K562 (cell line): ENCODE measurements at regions not wholly inside any gene's neighbourhood (a gene's known extent, or its start where the extent isn't known, plus 50 kb on each side); places are given as distances from the start of the nearest gene placed in this dataset.

Experiments
- ATAC-seq: fragments of 200-7000 bp; cut with Tn5 transposase; 3 replicates; pipeline ENCODE4 v1.9.1; 2020; ENCODE audit warnings: moderate library complexity
- BruUV-seq: library from RNA; stranded (reverse); fragments of 400-500 nt; replicated peaks from 2 replicates; lab custom pipeline; 2021; lab: Mats Ljungman, UMichigan
- CTCF ChIA-PET: fragments of 300-600 bp; formaldehyde crosslinking; extraction: SDS; loops from one replicate; lab custom pipeline; 2021; ENCODE audit warnings: low intra/inter-chr PET ratio; lab: Yijun Ruan, JAX
- POLR2A ChIA-PET: fragments of 300-600, 350-650 bp; sonication (Branson Sonifier 250); formaldehyde crosslinking; extraction: SDS; loops from one replicate; lab custom pipeline; 2021; ENCODE audit warnings: antibody characterized with exemption, inconsistent platforms; lab: Yijun Ruan, JAX
- DNase-seq, 4 experiments: peaks; one replicate each; pipeline versions ENCODE4 v3.0.0 to v3.0.0-alpha.2; 2011 to 2018; ENCODE audit warnings: low spot score in 3 of 4, mixed read lengths in 3 of 4; ENCODE audit errors: extremely low read depth in 1 of 4
- FAIRE-seq: peaks from 2 replicates; lab custom pipeline; 2011; peaks lifted over from hg19 to GRCh38; lab: Jason Lieb, UNC
- H2AFZ ChIP-seq: 2 replicates; pipeline ENCODE4 v1.6.0; 2011; ENCODE audit warnings: low read depth, low read length, control low read depth, inconsistent platforms
- H3K27ac ChIP-seq: fragments of 200-600 bp; 3 replicates; pipeline ENCODE4 v1.8.0; 2011; ENCODE audit warnings: low read depth, mild to moderate bottlenecking, control low read depth, inconsistent platforms, low read length, moderate library complexity, mixed read lengths; ENCODE audit errors: extremely low read depth
- H3K27me3 ChIP-seq, 2 experiments: fragments of 300-600 bp in 1 of 2; 2 replicates in 1 of 2; 3 replicates in 1 of 2; pipeline versions ENCODE4 v1.6.0 to v1.8.0; 2011; ENCODE audit warnings: inconsistent platforms in 2 of 2, low read length in 2 of 2, mild to moderate bottlenecking in 1 of 2, mixed read lengths in 1 of 2, moderate library complexity in 1 of 2; ENCODE audit not compliant: control insufficient read depth in 2 of 2, insufficient read depth in 2 of 2
- H3K36me3 ChIP-seq: fragments of 300-600 bp; 3 replicates; pipeline ENCODE4 v1.8.0; 2011; ENCODE audit warnings: mild to moderate bottlenecking, low read length, inconsistent platforms; ENCODE audit not compliant: control insufficient read depth, insufficient read depth
- H3K4me1 ChIP-seq, 2 experiments: fragments of 200-600 bp in 1 of 2; replicated peaks in 1 of 2; 2 replicates in 1 of 2; 3 replicates in 1 of 2; pipeline versions ENCODE4 v1.5.1 to v1.8.0; 2011; ENCODE audit warnings: inconsistent platforms in 2 of 2, low read length in 2 of 2, mild to moderate bottlenecking in 1 of 2, mixed read lengths in 1 of 2, moderate library complexity in 1 of 2; ENCODE audit not compliant: control insufficient read depth in 2 of 2, insufficient read depth in 2 of 2
- H3K4me2 ChIP-seq: 2 replicates; pipeline ENCODE4 v1.6.1; 2011; ENCODE audit warnings: low read length, control low read depth, inconsistent platforms, mixed read lengths; ENCODE audit not compliant: insufficient read depth
- H3K4me3 ChIP-seq: fragments of 200-600 bp; sonication (generic), shearing (Covaris generic); 2 replicates; pipeline ENCODE4 v1.5.1; 2016; ENCODE audit warnings: control low read depth, inconsistent platforms
- H3K79me2 ChIP-seq: fragments of 200-600 bp; 3 replicates; pipeline ENCODE4 v1.8.0; 2011; ENCODE audit warnings: low read length, inconsistent platforms; ENCODE audit not compliant: control insufficient read depth, insufficient read depth
- H3K9ac ChIP-seq, 2 experiments: 2 replicates each; pipeline versions ENCODE4 v1.6.0 to v1.6.1; 2011; ENCODE audit warnings: low read depth in 2 of 2, low read length in 2 of 2, control low read depth in 1 of 2, inconsistent platforms in 1 of 2, mild to moderate bottlenecking in 1 of 2, mixed read lengths in 1 of 2; ENCODE audit not compliant: insufficient read depth in 1 of 2
- H3K9me1 ChIP-seq: one replicate; pipeline ENCODE4 v1.6.0; 2011; ENCODE audit warnings: inconsistent platforms, mild to moderate bottlenecking, low read length, moderate library complexity; ENCODE audit not compliant: control insufficient read depth, insufficient read depth
- H3K9me3 ChIP-seq: replicated peaks from 2 replicates; pipeline ENCODE4 v1.5.1; 2011; ENCODE audit warnings: low read depth, low read length, inconsistent platforms; ENCODE audit not compliant: control insufficient read depth, insufficient read depth
- H4K20me1 ChIP-seq: replicated peaks from 2 replicates; pipeline ENCODE4 v1.6.1; 2011; ENCODE audit warnings: low read length, inconsistent platforms, mixed read lengths; ENCODE audit not compliant: control insufficient read depth, insufficient read depth
- ARID1B ChIP-seq: fragments of 450-650 bp; IDR thresholded peaks from 2 replicates; pipeline ENCODE4 v1.6.1; 2016; ENCODE audit warnings: antibody characterized with exemption, mild to moderate bottlenecking, inconsistent platforms
- CUX1 ChIP-seq: fragments of 200-800 bp; sonication (Bioruptor generic); IDR thresholded peaks from 2 replicates; pipeline ENCODE4 v1.6.1; 2016; ENCODE audit warnings: missing genetic modification characterization, missing compliant biosample characterization
- ESRRB ChIP-seq: fragments of 250-450 bp; sonication (Bioruptor Pico); IDR thresholded peaks from 2 replicates; pipeline ENCODE4 v1.5.0; 2020; ENCODE audit warnings: mild to moderate bottlenecking, moderate library complexity, borderline replicate concordance
- GTF2B ChIP-seq: IDR thresholded peaks from 2 replicates; pipeline ENCODE4 v1.6.1; 2011; ENCODE audit not compliant: insufficient read length; ENCODE audit errors: extremely low read depth
- KDM1A ChIP-seq, 2 experiments: fragments of 450-650 bp; IDR thresholded peaks; 2 replicates each; pipeline ENCODE4 v1.6.1; 2016; ENCODE audit warnings: mild to moderate bottlenecking in 2 of 2
- NCOA1 ChIP-seq: fragments of 450-650 bp; IDR thresholded peaks from 2 replicates; pipeline ENCODE4 v1.6.1; 2016; ENCODE audit warnings: low read depth
- PHF8 ChIP-seq: fragments of 200-600 bp; sonication (generic); IDR thresholded peaks from 2 replicates; pipeline ENCODE4 v1.6.1; 2012; ENCODE audit warnings: mixed run types, mild to moderate bottlenecking, inconsistent platforms, low read length, moderate library complexity, borderline replicate concordance
- POLR3A ChIP-seq: IDR thresholded peaks from 2 replicates; pipeline ENCODE4 v1.6.1; 2011; ENCODE audit warnings: borderline replicate concordance, mild to moderate bottlenecking, moderate library complexity; ENCODE audit not compliant: insufficient read length, insufficient read depth; ENCODE audit errors: extremely low read depth
- PTTG1 ChIP-seq: fragments of 450-650 bp; IDR thresholded peaks from 2 replicates; pipeline ENCODE4 v1.6.1; 2016; ENCODE audit warnings: low read depth, mild to moderate bottlenecking, missing genetic modification characterization, missing compliant biosample characterization
- SNIP1 ChIP-seq: fragments of 450-650 bp; IDR thresholded peaks from 2 replicates; pipeline ENCODE4 v1.7.1; 2017; ENCODE audit warnings: low read depth, mild to moderate bottlenecking
- SNRNP70 ChIP-seq: fragments of 200-400 bp; formaldehyde crosslinking; optimal IDR thresholded peaks from 2 replicates; pipeline ENCODE3; 2017; ENCODE audit warnings: low read depth, low read length
- YY1 ChIP-seq, 3 experiments: IDR thresholded peaks; 2 replicates each; pipeline ENCODE4 v1.6.1; 2011; ENCODE audit warnings: low read length in 2 of 3, mild to moderate bottlenecking in 2 of 3, moderate library complexity in 2 of 3, borderline replicate concordance in 1 of 3, control low read depth in 1 of 3, low read depth in 1 of 3; ENCODE audit not compliant: insufficient read depth in 3 of 3, insufficient replicate concordance in 2 of 3, control insufficient read depth in 1 of 3, insufficient read length in 1 of 3; ENCODE audit errors: extremely low read depth in 1 of 3
- ZNF3 ChIP-seq: fragments of 250-450 bp; sonication (Bioruptor Pico); IDR thresholded peaks from 2 replicates; pipeline ENCODE4 v1.5.0; 2021; ENCODE audit warnings: mild to moderate bottlenecking, moderate library complexity
- ZNF589 ChIP-seq: fragments of 200-800 bp; sonication (Bioruptor generic); IDR thresholded peaks from 2 replicates; pipeline ENCODE4 v1.6.1; 2016; ENCODE audit warnings: low read depth, missing genetic modification characterization, missing compliant biosample characterization
- WGBS: fragments of 100-300 bp; shearing (Covaris generic); methylation state at CpG from one replicate; pipeline ENCODE4 v1.1.6; 2016; ENCODE audit warnings: low coverage, mixed read lengths; ENCODE audit not compliant: insufficient coverage; ENCODE audit errors: missing lambda C conversion rate; 5-methylcytosine and 5-hydroxymethylcytosine counted together
- in situ Hi-C: fragments of 300-500 bp; cut with MboI; formaldehyde crosslinking; loops from 4 replicates; pipeline ENCODE4 v1.15.0; 2018; ENCODE audit warnings: inconsistent platforms, mixed read lengths
- intact Hi-C: fragments of 100-400 bp; cut with micrococcal nuclease; formaldehyde crosslinking; loops from 2 replicates; pipeline ENCODE4 v1.14.2; 2022

- H2AFZ ChIP-seq: no peak overlapping the region
- H3K36me3 ChIP-seq: no peaks in the 10 kb centered on the region
- 0% methylated on average over 2 of the region's 2 CpGs for WGBS
- no peak for FAIRE-seq
- no peak for DNase-seq
- H3K79me2 ChIP-seq: no peaks in the 10 kb centered on the region
- in situ Hi-C loops: no loop called here
- no peaks in the 10 kb centered on the region for H4K20me1 ChIP-seq
- ATAC-seq: no peak
- H3K4me2 ChIP-seq: no peak overlapping the region
- no TSS peak for BruUV-seq
- no peaks in the 10 kb centered on the region for H3K9me3 ChIP-seq
- intact Hi-C loops: no loop called here
- CTCF ChIA-PET: no interaction called here
- no peak overlapping the region for H3K27ac ChIP-seq
- no peak for TF ChIP-seq KDM1A (IDR thresholded peaks at IDR 0.05)
- no peak for TF ChIP-seq YY1 (IDR thresholded peaks at IDR 0.05; ENCODE audit: borderline replicate concordance in 1 of 3, control insufficient read depth in 1 of 3, extremely low read depth in 1 of 3, insufficient read depth in 3 of 3, insufficient read length in 1 of 3, insufficient replicate concordance in 2 of 3, low read depth in 1 of 3, low read length in 2 of 3)
- no peak for TF ChIP-seq SNRNP70
- TF ChIP-seq ZNF3 (CRISPR knock-in tag): no peak
- no peak for TF ChIP-seq ARID1B
- TF ChIP-seq POLR3A: no peak
- no peak for TF ChIP-seq PHF8
- TF ChIP-seq PTTG1 (tag): no peak
- no peak for TF ChIP-seq ESRRB (CRISPR knock-in tag)
- no peak for TF ChIP-seq CUX1 (CRISPR knock-in tag)
- no peak for TF ChIP-seq SNIP1
- TF ChIP-seq GTF2B: no peak
- TF ChIP-seq ZNF589 (CRISPR knock-in tag): no peak
- no peak for TF ChIP-seq NCOA1
- TF ChIP-seq, all 486 proteins: peak for 0
- Histone ChIP-seq H3K4me1 (no peaks in the 10 kb centered on the region), H3K9ac (no peak overlapping the region), H3K4me3 (no peak overlapping the region), H3K27me3 (no peaks in the 10 kb centered on the region), H3K9me1 (no peaks in the 10 kb centered on the region)
- POLR2A ChIA-PET: no interaction called here
Observed at GRCh38 chr9:78714576-78714975, 417.7 kb downstream of the PSAT1 start.
